ENCODE measurements at regions not wholly inside any gene's neighbourhood (a gene's known extent, or its start where the extent isn't known, plus 50 kb on each side); places are given as distances from the start of the nearest gene placed in this dataset.
A peak's percentile ranks its signal among the peaks of the same experiment; 100 is the strongest.

DNA sequence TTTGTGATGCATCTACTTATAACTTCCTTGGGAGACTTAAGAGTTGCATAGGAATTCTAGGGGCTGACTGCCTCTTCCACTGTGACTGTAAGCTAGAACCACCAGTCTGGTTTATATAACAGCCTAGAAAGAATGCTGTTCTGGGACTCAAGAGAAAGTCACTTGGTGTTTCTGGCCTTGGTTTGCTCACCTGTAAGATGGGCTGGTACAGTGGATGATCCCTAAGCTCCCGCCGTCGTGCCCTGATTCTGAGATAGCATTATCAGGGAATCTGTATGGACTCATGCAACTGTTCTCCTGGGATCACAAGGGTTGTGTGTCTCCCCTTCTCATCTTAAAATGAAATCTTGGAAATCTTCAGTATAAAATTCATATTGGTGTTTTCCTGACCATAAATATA is 100.6 kb downstream of the LYZL1 start:
- WGBS, 3 donors: 88 to 97% (median 94%) methylated on average over 3 of the region's 3 CpGs
- no peaks in the 10 kb centered on the region for H3K27me3 ChIP-seq
- no peak overlapping the region for H3K27ac ChIP-seq
- TF ChIP-seq, protein P1, sequence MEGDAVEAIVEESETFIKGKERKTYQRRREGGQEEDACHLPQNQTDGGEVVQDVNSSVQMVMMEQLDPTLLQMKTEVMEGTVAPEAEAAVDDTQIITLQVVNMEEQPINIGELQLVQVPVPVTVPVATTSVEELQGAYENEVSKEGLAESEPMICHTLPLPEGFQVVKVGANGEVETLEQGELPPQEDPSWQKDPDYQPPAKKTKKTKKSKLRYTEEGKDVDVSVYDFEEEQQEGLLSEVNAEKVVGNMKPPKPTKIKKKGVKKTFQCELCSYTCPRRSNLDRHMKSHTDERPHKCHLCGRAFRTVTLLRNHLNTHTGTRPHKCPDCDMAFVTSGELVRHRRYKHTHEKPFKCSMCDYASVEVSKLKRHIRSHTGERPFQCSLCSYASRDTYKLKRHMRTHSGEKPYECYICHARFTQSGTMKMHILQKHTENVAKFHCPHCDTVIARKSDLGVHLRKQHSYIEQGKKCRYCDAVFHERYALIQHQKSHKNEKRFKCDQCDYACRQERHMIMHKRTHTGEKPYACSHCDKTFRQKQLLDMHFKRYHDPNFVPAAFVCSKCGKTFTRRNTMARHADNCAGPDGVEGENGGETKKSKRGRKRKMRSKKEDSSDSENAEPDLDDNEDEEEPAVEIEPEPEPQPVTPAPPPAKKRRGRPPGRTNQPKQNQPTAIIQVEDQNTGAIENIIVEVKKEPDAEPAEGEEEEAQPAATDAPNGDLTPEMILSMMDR (IDR thresholded peaks at IDR 0.05): no peak
- TF ChIP-seq EP300 (IDR thresholded peaks at IDR 0.05) (no peak), POLR2A (IDR thresholded peaks at IDR 0.05) (no peak)
- intact Hi-C loops (cut with DNase I): loop anchor here in 2 of 4 donors (5.0 kb wide), 1 partner anchor 58 kb away; no protein-coding TSS in a partner anchor
- no peaks in the 10 kb centered on the region for H3K4me1 ChIP-seq (ENCODE audit: insufficient read depth)
- no peak overlapping the region for H3K4me3 ChIP-seq
- no peak for DNase-seq
- no peaks in the 10 kb centered on the region for H3K36me3 ChIP-seq
- H3K9me3 ChIP-seq: no peaks in the 10 kb centered on the region

DNA sequence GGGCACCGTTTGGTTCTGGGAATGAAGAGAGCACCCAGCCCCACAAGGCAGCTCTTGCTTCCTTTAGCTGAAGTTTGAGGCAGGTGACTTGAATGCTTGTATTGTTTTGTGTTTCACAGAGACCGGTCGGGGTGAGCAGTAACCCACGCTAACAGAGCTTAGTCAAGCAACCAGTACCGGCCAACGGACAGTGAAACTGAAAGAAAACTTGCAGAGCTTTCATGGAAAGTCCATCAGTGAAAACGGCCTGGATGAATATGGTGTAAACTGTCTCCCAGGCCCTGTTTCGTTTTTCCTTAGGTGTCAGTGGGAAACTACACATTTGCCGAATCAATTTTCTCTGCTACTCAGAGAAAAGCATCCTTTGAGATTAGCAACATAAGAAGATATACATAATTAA is 101.1 kb downstream of the LYZL1 start:
- TF ChIP-seq, protein P1 (IDR thresholded peaks at IDR 0.05): no peak
- TF ChIP-seq POLR2A (IDR thresholded peaks at IDR 0.05): no peak
- no peak for TF ChIP-seq EP300 (IDR thresholded peaks at IDR 0.05)
- no peaks in the 10 kb centered on the region for H3K36me3 ChIP-seq
- no peak overlapping the region for H3K27ac ChIP-seq
- no peaks in the 10 kb centered on the region for H3K27me3 ChIP-seq
- H3K9me3 ChIP-seq: no peaks in the 10 kb centered on the region
- H3K4me1 ChIP-seq (ENCODE audit: insufficient read depth): no peaks in the 10 kb centered on the region
- peak in 1 of 5 donors; percentile 30 for DNase-seq
- intact Hi-C loops (cut with DNase I): loop anchor here (5.0 to 10.0 kb wide), 3 partner anchors 52 to 57 kb away; no protein-coding TSS in a partner anchor
- H3K4me3 ChIP-seq: no peak overlapping the region
- WGBS, 3 donors: 14 to 44% (median 28%) methylated on average over 9 of the region's 9 CpGs

DNA sequence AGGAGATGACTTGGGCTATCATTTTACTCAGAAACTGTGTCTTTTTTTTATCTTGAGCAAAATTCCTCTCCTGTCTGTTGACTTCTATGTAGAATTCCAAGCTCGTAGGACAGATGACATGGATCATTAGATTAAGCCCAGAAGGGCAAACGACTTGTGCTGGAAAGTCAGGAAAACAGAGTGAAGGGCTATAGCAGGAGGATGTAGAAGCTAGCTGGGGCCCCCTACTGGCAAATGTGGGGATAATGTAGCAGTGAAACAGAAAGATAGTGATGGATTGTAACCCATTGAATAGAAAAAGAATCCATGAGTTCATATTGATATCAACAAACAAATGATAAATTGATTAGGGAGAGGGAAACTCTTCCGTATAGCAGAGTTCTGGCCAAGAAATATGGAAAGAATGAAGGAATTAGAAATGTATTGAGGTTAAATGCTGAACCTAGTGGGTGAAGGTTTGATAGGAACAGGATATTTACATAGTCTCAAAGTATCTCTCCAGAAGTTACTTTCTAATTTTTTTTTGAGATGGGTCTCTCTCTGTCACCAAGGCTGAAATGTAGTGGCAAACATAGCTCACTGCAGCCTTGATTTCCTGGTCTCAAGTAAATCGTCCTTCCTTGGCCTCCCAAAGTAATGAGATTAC is 103.6 kb downstream of the LYZL1 start:
- WGBS, 3 donors: 31 to 33% (median 32%) methylated on average over 4 of the region's 4 CpGs
- TF ChIP-seq, protein P1 (IDR thresholded peaks at IDR 0.05): peak in 2 of 3 donors; percentile 58 to 61
- no peak for TF ChIP-seq POLR2A (IDR thresholded peaks at IDR 0.05)
- Histone ChIP-seq H3K27ac (no peak overlapping the region), H3K27me3 (no peaks in the 10 kb centered on the region), H3K4me1 (ENCODE audit: insufficient read depth) (no peaks in the 10 kb centered on the region), H3K36me3 (no peaks in the 10 kb centered on the region), H3K9me3 (no peaks in the 10 kb centered on the region), H3K4me3 (no peak overlapping the region)
- intact Hi-C loops (cut with DNase I): loop anchor here in 2 of 4 donors (5.0 to 10.0 kb wide), 2 partner anchors 50 to 52 kb away; no protein-coding TSS in a partner anchor
- peak in 3 of 5 donors; percentile 42 to 55 (median 49) for DNase-seq

DNA sequence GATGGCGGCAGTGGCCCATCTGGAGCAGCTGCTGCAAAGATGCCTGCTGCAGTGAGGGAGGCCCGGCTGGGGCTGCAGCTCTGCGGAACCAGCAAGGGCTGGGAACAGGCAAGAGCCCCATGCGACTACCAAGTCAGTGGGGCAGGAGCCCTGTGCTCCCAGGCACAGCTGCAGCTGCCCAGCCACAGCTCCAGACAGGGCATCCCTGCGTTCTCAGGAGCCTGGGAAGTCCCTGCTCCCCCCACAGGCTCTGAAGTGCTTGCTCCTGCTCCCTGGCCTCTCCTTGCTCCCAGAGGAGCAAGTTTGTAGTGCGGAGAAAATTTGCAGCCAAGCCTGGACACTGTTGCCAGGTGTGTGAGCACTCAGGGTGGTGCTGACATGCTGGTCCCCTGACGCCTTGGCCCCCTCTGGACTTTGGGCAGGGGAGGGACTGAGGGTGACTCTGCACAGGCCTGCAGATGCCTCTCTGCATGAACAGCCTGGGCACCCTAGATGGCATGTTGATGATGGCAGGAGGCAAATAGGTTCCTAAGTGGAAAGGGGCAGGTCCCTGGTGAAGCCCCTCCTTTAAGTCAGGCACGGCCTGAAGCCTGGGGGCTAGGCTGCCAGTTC is 105.6 kb downstream of the LYZL1 start:
- WGBS, 3 donors: 85 to 87% (median 85%) methylated on average over 8 of the region's 8 CpGs
- no peak for DNase-seq
- Histone ChIP-seq H3K4me1 (ENCODE audit: insufficient read depth) (no peaks in the 10 kb centered on the region), H3K36me3 (no peaks in the 10 kb centered on the region), H3K27ac (no peak overlapping the region), H3K27me3 (no peaks in the 10 kb centered on the region), H3K4me3 (no peak overlapping the region), H3K9me3 (no peaks in the 10 kb centered on the region)
- intact Hi-C loops (cut with DNase I): loop anchor here in 2 of 4 donors (5.0 to 10.0 kb wide), 2 partner anchors 48 to 50 kb away; no protein-coding TSS in a partner anchor
- TF ChIP-seq, protein P1 (IDR thresholded peaks at IDR 0.05): no peak
- TF ChIP-seq EP300 (IDR thresholded peaks at IDR 0.05) (no peak), POLR2A (IDR thresholded peaks at IDR 0.05) (no peak)

Measured in ovary (tissue), 7 donors.